GM18511 (cell line): ENCODE measurements at regions not wholly inside any gene's neighbourhood (a gene's known extent, or its start where the extent isn't known, plus 50 kb on each side); places are given as distances from the start of the nearest gene placed in this dataset.
A peak's percentile ranks its signal among the peaks of the same experiment; 100 is the strongest.

ENCODE experiments used
- ATAC-seq: cut with Tn5 transposase; IDR thresholded peaks from one replicate; pipeline ENCODE4 v1.9.1; 2021; ENCODE audit warnings: mild to moderate bottlenecking, moderate library complexity; ENCODE audit not compliant: unreplicated experiment

- no peak for ATAC-seq
These were observed 110.6 kb downstream of the P2RY1 start for GRCh38 chr3:152945556-152945955.

DNA sequence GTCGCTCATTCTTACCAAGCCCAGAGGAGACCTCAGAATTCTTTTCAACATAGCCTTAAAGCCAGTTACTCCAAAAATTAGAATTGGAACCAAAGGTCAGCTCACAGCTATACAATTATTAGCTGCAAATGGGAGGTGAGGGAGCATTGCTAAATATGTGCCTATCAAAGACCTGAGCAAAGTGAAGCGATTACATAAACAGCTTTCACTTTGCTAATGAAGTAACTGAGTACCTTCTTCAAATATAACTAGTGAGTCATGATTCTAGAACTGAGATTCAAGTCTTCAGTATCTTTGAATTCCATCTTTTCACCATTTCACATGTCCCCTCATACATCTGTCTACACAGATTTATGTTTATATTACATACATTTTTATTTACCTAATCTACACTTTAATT, 122.6 kb downstream of the P2RY1 start:
- no peak for ATAC-seq

- ATAC-seq, result no peak
These were observed 124.4 kb downstream of the P2RY1 start for GRCh38 chr3:152959307-152959706.

DNA sequence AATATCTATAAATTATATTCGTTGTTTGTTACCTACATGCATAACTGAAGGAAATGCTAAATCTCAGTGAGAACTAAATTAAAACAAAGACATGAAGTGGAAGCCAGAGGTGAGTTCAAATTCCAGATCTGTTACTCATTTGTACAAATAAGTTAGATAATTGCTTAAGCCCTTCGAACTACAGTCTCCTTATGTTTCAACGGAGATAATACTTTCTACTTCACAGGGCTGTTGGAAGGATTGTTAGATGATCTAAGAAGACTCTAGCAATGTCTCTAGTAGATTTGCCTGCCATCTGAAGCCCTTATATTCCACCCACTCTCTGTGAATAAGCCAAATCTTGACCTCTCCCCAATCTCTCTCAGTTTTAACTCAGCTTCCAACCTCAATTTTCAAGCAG, 125.8 kb downstream of the P2RY1 start:
- no peak for ATAC-seq

GRCh38 chr3:152961323-152961722, 126.4 kb downstream of the P2RY1 start:
- ATAC-seq, result peak; percentile 73

GRCh38 chr3:152964911-152965609, 130.1 kb downstream of the P2RY1 start:
- no peak for ATAC-seq

- ATAC-seq, result no peak
These were observed 133.6 kb downstream of the P2RY1 start for GRCh38 chr3:152968388-152969024.

DNA sequence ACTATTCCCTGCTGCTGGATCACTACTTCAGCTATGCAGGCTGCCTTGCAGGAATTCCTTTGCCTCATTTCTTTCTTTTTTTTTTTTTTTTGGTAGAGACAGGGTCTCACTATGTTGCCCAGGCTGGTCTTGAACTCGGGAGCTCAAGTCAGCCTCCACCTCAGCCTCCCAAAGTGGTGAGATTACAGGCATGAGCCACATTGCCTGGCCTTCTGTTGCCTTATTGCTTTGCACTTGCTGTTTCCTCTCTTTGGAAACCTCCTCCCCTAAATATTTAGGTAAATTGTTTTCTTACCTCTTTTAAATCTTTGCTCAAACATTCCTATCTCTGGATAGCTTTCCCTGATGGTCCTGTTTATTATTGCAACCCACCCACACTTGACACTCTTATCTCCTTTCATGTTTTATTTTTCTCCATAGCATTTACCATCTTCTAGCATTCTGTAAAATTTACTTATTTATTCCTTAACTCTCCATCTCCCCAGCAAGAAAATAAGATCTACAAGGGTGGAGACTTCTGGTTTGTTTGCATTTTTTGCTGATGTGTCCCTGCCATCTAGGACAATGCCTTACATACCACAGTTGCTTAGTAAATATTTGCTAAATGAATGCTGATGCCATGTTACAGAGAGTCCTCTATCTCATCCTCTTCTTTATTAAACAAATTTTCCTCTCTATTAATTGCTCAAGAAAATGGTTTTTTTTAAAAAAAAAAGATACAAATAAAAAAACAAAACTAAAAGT, 134.8 kb downstream of the P2RY1 start:
- no peak for ATAC-seq

- ATAC-seq, result no peak
These were observed 135.9 kb downstream of the P2RY1 start for GRCh38 chr3:152970851-152971250.

DNA sequence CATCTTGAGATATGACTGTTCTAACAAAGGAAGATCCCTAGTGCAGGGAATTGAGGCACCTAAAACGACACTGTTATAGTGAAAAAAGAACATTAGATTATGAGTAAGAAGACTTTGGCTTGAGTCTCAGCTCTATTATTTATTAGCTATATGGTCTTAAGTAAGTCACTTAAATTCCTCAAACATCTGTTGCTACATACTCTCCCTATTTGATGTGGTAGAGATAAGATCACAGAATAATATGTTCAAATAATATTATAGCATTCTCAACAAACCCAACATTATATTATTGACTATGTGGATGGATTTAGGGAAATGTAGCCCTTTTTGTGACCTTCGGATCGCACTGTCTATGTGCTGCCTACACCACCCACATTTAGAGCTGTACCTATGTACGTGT, 136.9 kb downstream of the P2RY1 start:
- no peak for ATAC-seq

GRCh38 chr3:152973575-152973974, 138.6 kb downstream of the P2RY1 start:
- ATAC-seq, result no peak

DNA sequence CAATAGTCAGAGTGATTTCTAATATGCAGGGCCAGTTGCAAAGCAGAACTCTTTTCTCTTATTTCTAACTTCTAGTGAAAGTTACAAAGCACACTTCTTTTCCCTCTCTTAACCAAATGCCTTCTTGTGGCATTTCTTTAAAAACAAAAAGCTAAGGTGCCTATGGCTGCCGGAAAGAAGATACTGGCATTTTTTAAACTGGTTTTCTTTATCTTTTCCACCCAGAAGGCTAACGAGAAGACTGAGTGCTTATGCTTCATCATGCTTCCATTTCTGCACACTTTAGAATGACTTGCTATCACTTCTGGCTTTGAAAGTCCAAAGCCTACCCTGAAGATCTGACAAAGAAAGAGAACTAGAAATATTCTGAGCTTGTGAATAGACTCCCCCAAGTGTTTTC, 141.3 kb downstream of the P2RY1 start:
- ATAC-seq, result no peak

- no peak for ATAC-seq
These were observed 142.4 kb downstream of the P2RY1 start for GRCh38 chr3:152977366-152977765.

DNA sequence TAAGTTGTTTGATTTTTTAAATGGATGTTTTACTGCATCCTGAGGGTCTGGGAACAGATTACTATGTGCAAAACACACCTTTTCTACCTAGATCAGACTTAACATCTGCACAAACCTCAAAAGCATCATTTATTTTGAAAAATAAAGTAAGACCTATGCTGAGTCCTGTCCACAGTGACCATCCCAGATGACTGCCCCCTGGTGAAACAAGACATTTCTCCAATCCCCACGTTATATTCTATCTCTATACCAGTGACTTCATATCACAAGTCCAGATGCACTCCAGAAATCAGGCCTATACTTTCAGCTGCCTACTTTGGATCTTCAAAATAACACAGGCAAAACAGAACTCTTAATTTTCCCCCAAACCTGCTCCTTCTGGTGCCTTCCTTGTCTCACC, 143.2 kb downstream of the P2RY1 start:
- no peak for ATAC-seq

DNA sequence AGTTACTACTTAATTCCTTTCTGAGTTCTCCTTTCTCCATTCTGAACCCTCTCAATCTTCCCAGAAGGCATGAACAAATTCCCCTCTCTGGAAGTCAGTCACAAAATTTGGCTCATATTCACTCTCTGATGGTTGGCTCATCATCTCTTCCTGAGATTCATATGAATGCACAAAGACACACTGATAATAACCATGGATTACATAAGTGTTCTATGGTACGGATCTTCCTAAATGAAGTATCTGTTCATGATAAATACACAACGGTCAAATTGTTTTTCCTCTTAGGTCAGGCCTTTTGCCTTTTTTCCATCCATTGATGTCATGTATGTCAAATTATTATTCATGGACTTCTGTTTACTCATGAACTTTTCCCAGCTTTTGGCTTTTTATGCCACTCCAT, 162.6 kb downstream of the P2RY1 start:
- ATAC-seq, result no peak

DNA sequence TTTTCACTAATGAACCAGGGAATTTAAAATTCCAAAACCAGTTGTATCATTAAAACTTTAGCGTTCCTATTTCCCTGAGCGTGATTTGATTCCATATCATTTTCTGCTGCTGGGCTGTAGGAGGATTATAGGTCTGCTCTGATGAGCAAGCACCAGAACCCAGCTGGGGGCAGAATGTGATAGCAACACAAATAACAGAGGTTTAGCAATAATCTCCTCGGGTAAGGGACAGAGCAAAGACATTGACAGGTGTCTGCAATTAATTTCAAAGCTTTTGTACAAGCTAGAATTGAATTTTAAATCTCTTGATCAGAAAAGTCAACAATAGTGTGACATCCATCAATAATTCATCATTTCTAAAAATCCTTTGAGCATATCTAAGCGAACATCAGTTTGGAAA, 163.4 kb upstream of the RAP2B start:
- ATAC-seq, result no peak

DNA sequence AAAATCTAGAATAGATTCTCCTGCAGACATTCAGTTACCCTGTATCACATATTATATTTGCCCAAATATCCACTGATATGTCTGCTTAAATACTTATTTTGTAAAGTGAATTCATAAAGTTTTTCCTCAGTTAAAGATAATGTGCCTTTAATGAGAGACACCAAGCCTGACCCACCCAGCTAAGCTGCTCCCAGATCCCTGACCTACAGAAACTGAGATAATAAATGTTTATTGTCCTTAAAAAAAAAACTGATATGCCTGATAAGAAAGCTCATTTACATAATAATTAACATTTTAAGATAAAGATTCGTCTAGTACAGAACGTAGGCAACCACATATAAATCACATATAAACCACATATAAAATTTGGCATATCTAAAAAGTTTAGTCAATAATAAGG, 161.7 kb upstream of the RAP2B start:
- no peak for ATAC-seq

DNA sequence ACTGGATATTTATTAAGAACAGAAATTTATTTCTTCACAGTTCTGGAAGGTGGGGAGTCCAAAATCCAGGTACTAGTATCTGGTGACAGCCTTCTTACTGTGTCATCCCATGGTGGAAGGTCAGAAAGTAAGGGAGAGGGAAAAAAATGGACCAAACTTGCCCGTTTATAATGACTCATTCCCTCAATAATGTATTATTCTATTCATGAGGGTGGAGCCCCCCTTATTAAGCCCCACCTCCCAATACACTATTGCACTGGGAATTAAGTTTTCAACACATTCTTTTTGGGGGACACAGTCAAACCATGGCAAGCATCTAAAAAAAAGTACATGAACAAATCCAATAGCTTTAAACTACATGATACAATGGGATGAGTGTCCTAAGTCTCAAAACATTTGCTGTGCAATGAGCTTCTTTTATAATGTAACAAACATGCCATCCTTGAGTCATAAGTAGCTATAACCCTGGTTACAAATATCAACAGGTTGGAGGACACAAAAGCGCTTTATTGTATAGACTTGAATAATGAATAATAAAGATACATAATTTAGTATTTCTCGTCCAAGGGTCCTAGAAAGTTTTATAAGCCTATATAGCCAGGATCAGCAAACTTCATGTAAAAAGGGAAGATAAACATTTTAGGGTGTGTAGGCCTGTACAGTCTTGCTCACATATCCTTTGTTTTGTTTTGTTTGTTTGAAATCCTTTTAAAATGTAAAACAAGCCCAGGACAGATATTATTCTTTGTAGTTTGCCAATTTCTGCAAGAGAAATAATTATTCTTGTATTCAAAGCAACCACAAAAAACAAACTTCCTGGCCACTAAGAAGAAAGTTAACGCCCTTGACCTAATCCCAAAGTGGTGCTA, 160.6 kb upstream of the RAP2B start:
- ATAC-seq, result no peak

- no peak for ATAC-seq
These were observed 158.6 kb upstream of the RAP2B start for GRCh38 chr3:153003441-153003840.

DNA sequence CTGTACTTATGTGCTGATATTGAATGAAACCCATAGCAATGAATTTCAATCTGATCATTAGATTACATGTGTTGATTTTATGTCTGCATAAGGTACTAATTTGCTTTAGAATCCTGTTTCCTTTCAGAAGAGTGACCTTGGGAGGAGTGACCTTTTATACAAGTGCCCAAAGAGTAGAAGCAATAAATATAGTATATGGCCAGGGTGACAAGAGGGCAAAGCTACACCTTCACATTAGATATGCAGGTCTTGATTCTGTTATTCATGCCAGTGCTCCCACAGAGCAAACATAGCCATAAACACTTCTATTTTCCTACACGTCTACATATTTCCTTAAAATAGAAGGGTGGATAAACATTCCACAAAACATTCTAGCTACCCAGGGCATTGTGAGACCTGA, 158.2 kb upstream of the RAP2B start:
- no peak for ATAC-seq

- no peak for ATAC-seq
These were observed 153.8 kb upstream of the RAP2B start for GRCh38 chr3:153008226-153008625.
